SU-DHL-6 (cell line): ENCODE measurements at regions not wholly inside any gene's neighbourhood (a gene's known extent, or its start where the extent isn't known, plus 50 kb on each side); places are given as distances from the start of the nearest gene placed in this dataset.

ENCODE experiments used
- H2AFZ ChIP-seq: fragments of 200-600 bp; sonication (generic); 2 replicates; pipeline ENCODE4 v1.6.1; 2014; ENCODE audit warnings: low read depth, mild to moderate bottlenecking, moderate library complexity, mixed read lengths, antibody characterized with exemption, low read length; ENCODE audit not compliant: severe bottlenecking
- H3F3A ChIP-seq: fragments of 200-600 bp; shearing (Covaris generic); 2 replicates; pipeline ENCODE4 v1.6.0; 2016; ENCODE audit warnings: antibody characterized with exemption, mild to moderate bottlenecking; ENCODE audit not compliant: insufficient read depth
- H3K27ac ChIP-seq: fragments of 200-600 bp; sonication (generic); 2 replicates; pipeline ENCODE4 v1.5.1; 2016; ENCODE audit warnings: low read depth, mild to moderate bottlenecking, low read length, moderate library complexity, mixed read lengths
- H3K27me3 ChIP-seq: fragments of 200-600 bp; sonication (generic), shearing (Covaris generic); 2 replicates; pipeline ENCODE4 v1.6.0; 2014; ENCODE audit warnings: mild to moderate bottlenecking, low read length
- H3K36me3 ChIP-seq: fragments of 200-600 bp; sonication (generic); 2 replicates; pipeline ENCODE4 v1.6.1; 2014; ENCODE audit warnings: mild to moderate bottlenecking, low read length, mixed read lengths
- H3K4me2 ChIP-seq: fragments of 300-600, 200-600 bp; shearing (Covaris generic), sonication (generic); 2 replicates; pipeline ENCODE4 v1.6.0; 2014; ENCODE audit warnings: low read length, low read depth, mild to moderate bottlenecking; ENCODE audit not compliant: poor library complexity, severe bottlenecking
- H3K4me3 ChIP-seq: fragments of 200-600 bp; sonication (generic); 2 replicates; pipeline ENCODE4 v1.5.1; 2014; ENCODE audit warnings: antibody characterized with exemption, low read length, mild to moderate bottlenecking, mixed read lengths; ENCODE audit not compliant: insufficient read depth, poor library complexity, severe bottlenecking
- H3K79me2 ChIP-seq: fragments of 200-600 bp; sonication (generic); 2 replicates; pipeline ENCODE4 v1.6.1; 2014; ENCODE audit warnings: mild to moderate bottlenecking, low read length, moderate library complexity; ENCODE audit not compliant: insufficient read depth
- H3K9ac ChIP-seq: fragments of 200-600 bp; sonication (generic); 2 replicates; pipeline ENCODE4 v1.7.0; 2014; ENCODE audit warnings: mild to moderate bottlenecking, low read length
- H3K9me2 ChIP-seq: fragments of 200-600 bp; sonication (generic); replicated peaks from 2 replicates; pipeline ENCODE4 v1.6.1; 2014; ENCODE audit warnings: low read length; ENCODE audit not compliant: insufficient read depth
- H3K9me3 ChIP-seq: fragments of 200-600 bp; sonication (generic); 2 replicates; pipeline ENCODE4 v1.6.1; 2014; ENCODE audit warnings: low read length, mixed read lengths; ENCODE audit not compliant: insufficient read depth
- H4K20me1 ChIP-seq: fragments of 200-600 bp; sonication (generic); 2 replicates; pipeline ENCODE4 v1.6.1; 2014; ENCODE audit warnings: low read depth, mild to moderate bottlenecking, antibody characterized with exemption, low read length, moderate library complexity, mixed read lengths
- CTCF ChIP-seq: fragments of 200-600 bp; sonication (generic); IDR thresholded peaks from one replicate; pipeline ENCODE4 v1.5.1; 2017; ENCODE audit warnings: antibody characterized with exemption, mild to moderate bottlenecking, low read length, moderate library complexity; ENCODE audit not compliant: insufficient read depth, poor library complexity, severe bottlenecking
- EZH2phosphoT487 ChIP-seq: fragments of 200-600 bp; sonication (generic), shearing (Covaris generic); conservative IDR thresholded peaks from 2 replicates; pipeline ENCODE4 v1.6.1; 2018; ENCODE audit warnings: mild to moderate bottlenecking, antibody characterized with exemption, low read length, moderate library complexity, mixed read lengths

DNA sequence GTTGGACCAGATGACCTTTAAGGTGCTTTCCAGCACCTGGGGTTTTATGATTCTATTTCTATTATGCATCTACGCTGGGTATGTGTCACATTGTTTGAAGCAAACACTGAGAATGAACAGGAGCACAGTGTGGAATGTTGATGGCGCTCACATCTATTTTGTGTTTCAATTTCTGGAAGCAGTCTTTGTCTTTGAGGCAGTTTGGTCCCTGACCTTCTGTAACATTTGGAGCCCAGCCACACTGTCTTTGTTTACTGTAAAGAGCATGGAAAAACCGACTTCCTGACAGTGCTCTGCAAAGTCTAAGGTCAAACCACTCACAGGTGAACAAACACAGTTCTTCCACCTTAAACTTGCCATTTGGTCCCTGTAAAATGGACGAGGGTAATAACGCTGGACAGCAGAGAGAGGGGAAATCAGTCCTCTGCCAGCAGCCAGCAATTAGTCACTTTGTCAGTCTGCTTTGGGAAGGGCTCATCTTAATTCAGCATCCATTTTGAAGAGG is 155.5 kb downstream of the PRL start:
- H3K27me3 ChIP-seq = no peaks in the 10 kb centered on the region
- TF ChIP-seq EZH2phosphoT487 (no peak), CTCF (no peak)
- no peak overlapping the region for H3K4me3 ChIP-seq

DNA sequence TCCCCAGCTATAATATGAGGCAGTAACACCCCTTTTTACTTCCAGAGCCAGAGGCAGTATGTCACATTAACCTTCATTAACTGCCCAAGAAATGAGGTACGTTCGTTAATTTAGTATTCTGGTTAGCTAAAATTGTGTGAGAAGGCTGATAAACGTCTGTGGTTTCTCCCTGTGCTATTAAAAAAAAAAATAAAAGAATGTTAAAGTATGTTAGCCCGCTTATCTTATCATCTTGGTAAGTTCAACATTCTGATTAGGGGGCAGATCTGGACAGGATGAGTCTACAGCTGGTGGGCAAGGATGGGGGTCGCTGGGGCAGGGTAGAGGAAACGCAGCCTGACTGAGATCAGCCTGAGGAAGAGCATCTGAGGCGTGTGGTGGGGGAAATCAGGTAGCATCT is 154.0 kb downstream of the PRL start:
- no peaks in the 10 kb centered on the region for H3K9me3 ChIP-seq
- H3K4me3 ChIP-seq = no peak overlapping the region
- H3F3A ChIP-seq = no peaks in the 10 kb centered on the region
- no peak overlapping the region for H3K9ac ChIP-seq
- no peak for TF ChIP-seq CTCF
- no peak for TF ChIP-seq EZH2phosphoT487
- H3K27me3 ChIP-seq = no peaks in the 10 kb centered on the region
- no peaks in the 10 kb centered on the region for H3K36me3 ChIP-seq
- H3K79me2 ChIP-seq = no peaks in the 10 kb centered on the region
- no peaks in the 10 kb centered on the region for H4K20me1 ChIP-seq
- H3K4me2 ChIP-seq = no peak overlapping the region
- no peak overlapping the region for H3K27ac ChIP-seq
- H3K9me2 ChIP-seq = no peaks in the 10 kb centered on the region
- no peak overlapping the region for H2AFZ ChIP-seq

More for the DNA sequence above, 155.5 kb downstream of the PRL start:
- Histone ChIP-seq H3K27ac (no peak overlapping the region), H4K20me1 (no peaks in the 10 kb centered on the region), H3K9ac (no peak overlapping the region), H2AFZ (no peak overlapping the region), H3K79me2 (no peaks in the 10 kb centered on the region), H3K9me2 (no peaks in the 10 kb centered on the region), H3F3A (no peaks in the 10 kb centered on the region), H3K4me2 (no peak overlapping the region), H3K36me3 (no peaks in the 10 kb centered on the region), H3K9me3 (no peaks in the 10 kb centered on the region)

- no peak for TF ChIP-seq CTCF
- TF ChIP-seq EZH2phosphoT487 = no peak
- H3K4me3 ChIP-seq = no peak overlapping the region
- H3K9ac ChIP-seq = no peak overlapping the region
- no peaks in the 10 kb centered on the region for H3K79me2 ChIP-seq
- no peak overlapping the region for H3K4me2 ChIP-seq
- no peaks in the 10 kb centered on the region for H3K9me3 ChIP-seq
- H3K27me3 ChIP-seq = no peaks in the 10 kb centered on the region
- H3F3A ChIP-seq = no peaks in the 10 kb centered on the region
- H3K27ac ChIP-seq = no peak overlapping the region
- no peaks in the 10 kb centered on the region for H3K9me2 ChIP-seq
- no peaks in the 10 kb centered on the region for H3K36me3 ChIP-seq
- H2AFZ ChIP-seq = no peak overlapping the region
- no peaks in the 10 kb centered on the region for H4K20me1 ChIP-seq
Measured at GRCh38 chr6:22145376-22145775, 151.5 kb downstream of the PRL start.
